ENCODE measurements at regions not wholly inside any gene's neighbourhood (a gene's known extent, or its start where the extent isn't known, plus 50 kb on each side); places are given as distances from the start of the nearest gene placed in this dataset.

DNA sequence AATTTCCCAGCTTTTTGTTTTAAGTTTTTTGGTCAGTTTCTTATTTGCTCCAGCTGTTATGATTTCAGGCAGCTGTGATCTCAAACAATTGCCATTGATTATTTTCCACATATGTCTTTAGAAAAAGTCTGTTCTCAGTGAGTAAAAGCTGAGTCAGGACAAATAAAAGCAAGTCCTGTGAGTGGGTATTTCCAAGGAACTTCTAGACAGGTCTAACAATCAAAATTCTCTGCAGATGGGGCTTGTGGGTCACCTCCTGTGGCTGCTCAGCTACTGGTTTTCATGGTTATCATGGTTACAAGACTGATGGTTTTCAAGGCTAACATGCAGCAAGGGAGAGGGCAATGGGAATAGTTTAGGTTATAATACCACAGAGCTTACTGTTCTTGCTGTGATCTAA lies 585.7 kb downstream of the LMO4 start:
- no peak for TF ChIP-seq EZH2 (IDR thresholded peaks at IDR 0.05; ENCODE audit: borderline replicate concordance, low read length)
- TF ChIP-seq, protein P1, sequence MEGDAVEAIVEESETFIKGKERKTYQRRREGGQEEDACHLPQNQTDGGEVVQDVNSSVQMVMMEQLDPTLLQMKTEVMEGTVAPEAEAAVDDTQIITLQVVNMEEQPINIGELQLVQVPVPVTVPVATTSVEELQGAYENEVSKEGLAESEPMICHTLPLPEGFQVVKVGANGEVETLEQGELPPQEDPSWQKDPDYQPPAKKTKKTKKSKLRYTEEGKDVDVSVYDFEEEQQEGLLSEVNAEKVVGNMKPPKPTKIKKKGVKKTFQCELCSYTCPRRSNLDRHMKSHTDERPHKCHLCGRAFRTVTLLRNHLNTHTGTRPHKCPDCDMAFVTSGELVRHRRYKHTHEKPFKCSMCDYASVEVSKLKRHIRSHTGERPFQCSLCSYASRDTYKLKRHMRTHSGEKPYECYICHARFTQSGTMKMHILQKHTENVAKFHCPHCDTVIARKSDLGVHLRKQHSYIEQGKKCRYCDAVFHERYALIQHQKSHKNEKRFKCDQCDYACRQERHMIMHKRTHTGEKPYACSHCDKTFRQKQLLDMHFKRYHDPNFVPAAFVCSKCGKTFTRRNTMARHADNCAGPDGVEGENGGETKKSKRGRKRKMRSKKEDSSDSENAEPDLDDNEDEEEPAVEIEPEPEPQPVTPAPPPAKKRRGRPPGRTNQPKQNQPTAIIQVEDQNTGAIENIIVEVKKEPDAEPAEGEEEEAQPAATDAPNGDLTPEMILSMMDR (IDR thresholded peaks at IDR 0.05; ENCODE audit: low read length), result no peak

All from OCI-LY1 (cell line).